RWPE2 (cell line): ENCODE measurements at regions not wholly inside any gene's neighbourhood (a gene's known extent, or its start where the extent isn't known, plus 50 kb on each side); places are given as distances from the start of the nearest gene placed in this dataset.

ENCODE experiments used
- ATAC-seq: fragments of 200-7000 bp; cut with Tn5 transposase; 3 replicates; pipeline ENCODE4 v1.9.1; 2021; ENCODE audit warnings: low read depth
- DNase-seq: peaks from one replicate; pipeline ENCODE4 v3.0.0-alpha.2; 2020; ENCODE audit warnings: low spot score
- H3K27ac ChIP-seq: fragments of 450-650 bp; 2 replicates; pipeline ENCODE4 v1.5.1; 2017; ENCODE audit warnings: mild to moderate bottlenecking; ENCODE audit not compliant: poor library complexity, severe bottlenecking
- H3K27me3 ChIP-seq: fragments of 250-450 bp; sonication (Bioruptor Pico); 2 replicates; pipeline ENCODE4 v1.5.1; 2021; ENCODE audit warnings: mild to moderate bottlenecking, moderate library complexity; ENCODE audit not compliant: insufficient read depth, poor library complexity, severe bottlenecking
- H3K36me3 ChIP-seq: fragments of 250-450 bp; sonication (Bioruptor Pico); 2 replicates; pipeline ENCODE4 v1.5.1; 2020; ENCODE audit warnings: low read depth, mild to moderate bottlenecking, moderate library complexity
- H3K4me1 ChIP-seq: fragments of 250-450 bp; sonication (Bioruptor Pico); 2 replicates; pipeline ENCODE4 v1.5.1; 2021; ENCODE audit warnings: mild to moderate bottlenecking, moderate library complexity; ENCODE audit not compliant: insufficient read depth, poor library complexity, severe bottlenecking
- H3K4me3 ChIP-seq: fragments of 250-450 bp; sonication (Bioruptor Pico); 2 replicates; pipeline ENCODE4 v1.5.1; 2021; ENCODE audit warnings: mild to moderate bottlenecking, moderate library complexity; ENCODE audit not compliant: severe bottlenecking
- H3K9me3 ChIP-seq: fragments of 250-450 bp; sonication (Bioruptor Pico); 2 replicates; pipeline ENCODE4 v1.5.1; 2021; ENCODE audit warnings: mild to moderate bottlenecking, moderate library complexity; ENCODE audit not compliant: severe bottlenecking
- CTCF ChIP-seq: fragments of 450-650 bp; IDR thresholded peaks from one replicate; pipeline ENCODE4 v1.5.1; 2017; ENCODE audit warnings: mild to moderate bottlenecking, moderate library complexity; ENCODE audit not compliant: poor library complexity, severe bottlenecking

GRCh38 chr6:108751282-108751681 lies 96.9 kb upstream of the ARMC2 start:
- no peak overlapping the region for H3K4me3 ChIP-seq
- no peak for TF ChIP-seq CTCF
- peaks cover 21% of the 10 kb centered on the region for H3K4me1 ChIP-seq
- ATAC-seq = no peak
- H3K9me3 ChIP-seq = no peaks in the 10 kb centered on the region
- no peaks in the 10 kb centered on the region for H3K27me3 ChIP-seq
- H3K27ac ChIP-seq = no peak overlapping the region
- no peaks in the 10 kb centered on the region for H3K36me3 ChIP-seq
- no peak for DNase-seq

- no peak for TF ChIP-seq CTCF
- H3K27ac ChIP-seq = no peak overlapping the region
- DNase-seq = no peak
- no peaks in the 10 kb centered on the region for H3K9me3 ChIP-seq
- H3K4me3 ChIP-seq = no peak overlapping the region
- no peaks in the 10 kb centered on the region for H3K27me3 ChIP-seq
- no peaks in the 10 kb centered on the region for H3K36me3 ChIP-seq
- no peak for ATAC-seq
- peaks cover 14% of the 10 kb centered on the region for H3K4me1 ChIP-seq
Measured at GRCh38 chr6:108751851-108752732, 96.1 kb upstream of the ARMC2 start.

GRCh38 chr6:108752733-108753590 lies 95.3 kb upstream of the ARMC2 start:
- no peaks in the 10 kb centered on the region for H3K27me3 ChIP-seq
- DNase-seq (no peak), ATAC-seq (no peak)
- no peak for TF ChIP-seq CTCF
- no peaks in the 10 kb centered on the region for H3K9me3 ChIP-seq
- H3K36me3 ChIP-seq = no peaks in the 10 kb centered on the region
- no peak overlapping the region for H3K27ac ChIP-seq
- H3K4me3 ChIP-seq = no peak overlapping the region
- H3K4me1 ChIP-seq = peaks cover 12% of the 10 kb centered on the region

GRCh38 chr6:108755257-108756240 lies 92.7 kb upstream of the ARMC2 start:
- ATAC-seq (no peak), DNase-seq (no peak)
- Histone ChIP-seq H3K27me3 (no peaks in the 10 kb centered on the region), H3K4me3 (no peak overlapping the region), H3K27ac (no peak overlapping the region), H3K4me1 (no peaks in the 10 kb centered on the region), H3K9me3 (no peaks in the 10 kb centered on the region), H3K36me3 (no peaks in the 10 kb centered on the region)
- no peak for TF ChIP-seq CTCF
